H1 (cell line): ENCODE measurements at regions not wholly inside any gene's neighbourhood (a gene's known extent, or its start where the extent isn't known, plus 50 kb on each side); places are given as distances from the start of the nearest gene placed in this dataset.

ENCODE experiments used
- CEBPB ChIP-seq: IDR thresholded peaks from 2 replicates; pipeline ENCODE4 v1.6.1; 2012; ENCODE audit warnings: low read depth, low read length
- CTCF ChIP-seq, 3 experiments: IDR thresholded peaks; 1 replicate in 2 of 3; 2 replicates in 1 of 3; pipeline versions ENCODE4 v1.5.1 to v1.6.1; 2011; ENCODE audit warnings: low read length in 3 of 3, mild to moderate bottlenecking in 3 of 3, inconsistent platforms in 2 of 3, low read depth in 1 of 3, moderate library complexity in 1 of 3; ENCODE audit not compliant: insufficient read depth in 1 of 3; ENCODE audit errors: control extremely low read depth in 1 of 3
- EGR1 ChIP-seq: IDR thresholded peaks from 2 replicates; pipeline ENCODE4 v1.6.1; 2011; ENCODE audit warnings: low read depth, low read length, borderline replicate concordance
- EP300 ChIP-seq, 2 experiments: IDR thresholded peaks; 1 replicate in 1 of 2; 2 replicates in 1 of 2; pipeline ENCODE4 v1.6.1; 2011 to 2012; ENCODE audit warnings: low read depth in 2 of 2, low read length in 2 of 2, mild to moderate bottlenecking in 2 of 2, borderline replicate concordance in 1 of 2, inconsistent platforms in 1 of 2, moderate library complexity in 1 of 2
- EZH2 ChIP-seq: fragments of 200-600 bp; sonication (generic); IDR thresholded peaks from 2 replicates; pipeline ENCODE4 v1.7.1; 2012; ENCODE audit warnings: low read depth, mild to moderate bottlenecking, moderate library complexity, low read length, inconsistent platforms; ENCODE audit not compliant: severe bottlenecking
- KDM1A ChIP-seq: fragments of 200-600, 300-600 bp; sonication (generic); IDR thresholded peaks from 2 replicates; pipeline ENCODE4 v1.7.1; 2016; ENCODE audit warnings: mild to moderate bottlenecking, low read length, borderline replicate concordance
- POLR2A ChIP-seq, 2 experiments: IDR thresholded peaks; 1 replicate in 1 of 2; 2 replicates in 1 of 2; pipeline ENCODE4 v1.6.1; 2011; ENCODE audit warnings: low read depth in 2 of 2, low read length in 2 of 2, mild to moderate bottlenecking in 2 of 2; ENCODE audit errors: control extremely low read depth in 1 of 2
- POLR2AphosphoS5 ChIP-seq: IDR thresholded peaks from 2 replicates; pipeline ENCODE4 v1.6.1; 2011; ENCODE audit warnings: low read depth, low read length
- USF2 ChIP-seq: IDR thresholded peaks from 2 replicates; pipeline ENCODE4 v1.6.1; 2011; ENCODE audit warnings: low read length, improper control_type of control experiment

GRCh38 chr2:19790291-19790690, 111.5 kb downstream of the TTC32 start:
- TF ChIP-seq CTCF (IDR thresholded peaks at IDR 0.05; ENCODE audit: control extremely low read depth in 1 of 3, insufficient read depth in 1 of 3, low read depth in 1 of 3, low read length in 3 of 3), result no peak
- no peak for TF ChIP-seq EZH2
- TF ChIP-seq KDM1A, result no peak
- TF ChIP-seq EGR1, result no peak
- no peak for TF ChIP-seq POLR2AphosphoS5
- no peak for TF ChIP-seq EP300 (IDR thresholded peaks at IDR 0.05; ENCODE audit: borderline replicate concordance in 1 of 2, low read depth in 2 of 2, low read length in 2 of 2)
- TF ChIP-seq CEBPB, result no peak
- no peak for TF ChIP-seq USF2
- no peak for TF ChIP-seq POLR2A (IDR thresholded peaks at IDR 0.05; ENCODE audit: control extremely low read depth in 1 of 2, low read depth in 2 of 2, low read length in 2 of 2)
